HCT116 (cell line): ENCODE measurements at regions not wholly inside any gene's neighbourhood (a gene's known extent, or its start where the extent isn't known, plus 50 kb on each side); places are given as distances from the start of the nearest gene placed in this dataset.

Experiments
- ATAC-seq: fragments of 200-7000 bp; cut with Tn5 transposase; 2 replicates; pipeline ENCODE4 v1.9.1; 2020; ENCODE audit warnings: mild to moderate bottlenecking, moderate library complexity
- BruUV-seq: library from RNA; stranded (reverse); fragments of 400-500 nt; replicated peaks from 2 replicates; lab custom pipeline; 2021; lab: Mats Ljungman, UMichigan
- CTCF ChIA-PET: fragments of 300-600 bp; sonication (Branson Sonifier 250); formaldehyde crosslinking; loops from one replicate; lab custom pipeline; 2021; ENCODE audit warnings: antibody characterized with exemption; lab: Charles Lee
- POLR2A ChIA-PET: fragments of 300-600, 350-600 bp; sonication (Branson Sonifier 250); formaldehyde crosslinking; loops from one replicate; lab custom pipeline; 2021; ENCODE audit warnings: antibody characterized with exemption; lab: Charles Lee
- RAD21 ChIA-PET, 2 experiments: fragments of 300-600 bp; sonication (Branson Sonifier 250); formaldehyde crosslinking; loops; one replicate each; lab custom pipeline; 2023; ENCODE audit warnings: low total read pairs in 2 of 2; ENCODE audit not compliant: uncharacterized antibody in 2 of 2, unreplicated experiment in 2 of 2, low non-redundant PET in 1 of 2; lab: Charles Lee
- DNase-seq: peaks from one replicate; pipeline ENCODE4 v3.0.0-alpha.2; 2010; ENCODE audit warnings: low read depth, low spot score
- H2AFZ ChIP-seq: fragments of 200-600 bp; shearing (Covaris generic), sonication (generic); 2 replicates; pipeline ENCODE4 v1.6.1; 2017; ENCODE audit warnings: low read depth, mixed run types, mixed read lengths, antibody characterized with exemption, low read length; ENCODE audit not compliant: poor library complexity, severe bottlenecking
- H3K27ac ChIP-seq: 2 replicates; pipeline ENCODE4 v1.5.1; 2012; ENCODE audit warnings: low read depth, low read length
- H3K27me3 ChIP-seq: fragments of 200-600 bp; sonication (generic); 2 replicates; pipeline ENCODE4 v1.6.1; 2016; ENCODE audit warnings: mixed run types, low read length, mixed read lengths; ENCODE audit not compliant: insufficient read depth
- H3K36me3 ChIP-seq, 2 experiments: fragments of 200-500 bp in 1 of 2; fragments of 200-600 bp in 1 of 2; sonication (Bioruptor generic) in 1 of 2; sonication (generic) in 1 of 2; 2 replicates each; pipeline versions ENCODE4 v1.5.1 to v1.6.1; 2014 to 2016; ENCODE audit warnings: low read length in 2 of 2, inconsistent platforms in 1 of 2, mixed read lengths in 1 of 2, mixed run types in 1 of 2; ENCODE audit not compliant: insufficient read depth in 2 of 2, control insufficient read depth in 1 of 2
- H3K4me1 ChIP-seq, 2 experiments: fragments of 200-600 bp in 1 of 2; sonication (generic) in 1 of 2; 2 replicates each; pipeline versions ENCODE4 v1.5.1 to v1.6.1; 2012 to 2017; ENCODE audit warnings: low read length in 2 of 2, inconsistent platforms in 1 of 2, mild to moderate bottlenecking in 1 of 2, mixed read lengths in 1 of 2, mixed run types in 1 of 2, moderate library complexity in 1 of 2; ENCODE audit not compliant: insufficient read depth in 2 of 2, control insufficient read depth in 1 of 2
- H3K4me2 ChIP-seq: fragments of 200-600 bp; sonication (generic); 2 replicates; pipeline ENCODE4 v1.6.1; 2017; ENCODE audit warnings: mixed run types, low read length, mixed read lengths
- H3K4me3 ChIP-seq, 2 experiments: fragments of 200-600 bp in 1 of 2; sonication (generic) in 1 of 2; replicated peaks in 1 of 2; 2 replicates each; pipeline ENCODE4 v1.5.1; 2011 to 2016; ENCODE audit warnings: low read length in 2 of 2, control low read depth in 1 of 2, low read depth in 1 of 2, mild to moderate bottlenecking in 1 of 2, mixed read lengths in 1 of 2, mixed run types in 1 of 2
- H3K79me2 ChIP-seq: fragments of 200-600 bp; sonication (generic); 2 replicates; pipeline ENCODE4 v1.6.1; 2017; ENCODE audit warnings: mild to moderate bottlenecking, mixed run types, low read length, moderate library complexity, mixed read lengths; ENCODE audit not compliant: insufficient read depth
- H3K9ac ChIP-seq: fragments of 200-600 bp; sonication (generic); 2 replicates; pipeline ENCODE4 v1.6.1; 2016; ENCODE audit warnings: low read length, mixed read lengths
- H3K9me2 ChIP-seq: fragments of 200-600 bp; sonication (generic), shearing (Covaris generic); 2 replicates; pipeline ENCODE4 v1.6.1; 2017; ENCODE audit warnings: mixed run types, mild to moderate bottlenecking, moderate library complexity; ENCODE audit not compliant: insufficient read depth
- H3K9me3 ChIP-seq, 2 experiments: fragments of 200-500 bp in 1 of 2; fragments of 200-600 bp in 1 of 2; sonication (Bioruptor generic) in 1 of 2; sonication (generic) in 1 of 2; 2 replicates each; pipeline ENCODE4 v1.6.1; 2014 to 2017; ENCODE audit warnings: low read length in 2 of 2, mixed read lengths in 2 of 2, inconsistent platforms in 1 of 2, low read depth in 1 of 2, mild to moderate bottlenecking in 1 of 2, mixed run types in 1 of 2, moderate library complexity in 1 of 2; ENCODE audit not compliant: control insufficient read depth in 1 of 2, insufficient read depth in 1 of 2
- H4K20me1 ChIP-seq: fragments of 200-600 bp; sonication (generic), shearing (Covaris generic); 2 replicates; pipeline ENCODE4 v1.6.1; 2017; ENCODE audit warnings: mixed run types, mild to moderate bottlenecking, moderate library complexity; ENCODE audit not compliant: insufficient read depth
- CBX3 ChIP-seq: IDR thresholded peaks from 2 replicates; pipeline ENCODE4 v1.6.1; 2012; ENCODE audit warnings: low read depth
- CEBPB ChIP-seq: IDR thresholded peaks from 2 replicates; pipeline ENCODE4 v1.6.1; 2012; ENCODE audit warnings: low read depth
- CTCF ChIP-seq, 3 experiments: fragments of 200-600 bp in 1 of 3; sonication (generic) in 1 of 3; IDR thresholded peaks in 2 of 3; conservative IDR thresholded peaks in 1 of 3; 2 replicates each; pipeline ENCODE4 v1.5.1; 2012 to 2017; ENCODE audit warnings: low read depth in 2 of 3, low read length in 2 of 3, antibody characterized with exemption in 1 of 3, borderline replicate concordance in 1 of 3, control low read depth in 1 of 3, mild to moderate bottlenecking in 1 of 3, mixed read lengths in 1 of 3, mixed run types in 1 of 3, moderate library complexity in 1 of 3; ENCODE audit not compliant: insufficient read depth in 1 of 3
- EGR1 ChIP-seq: IDR thresholded peaks from 2 replicates; pipeline ENCODE4 v1.6.1; 2012; ENCODE audit warnings: low read depth
- ELF1 ChIP-seq: IDR thresholded peaks from 2 replicates; pipeline ENCODE4 v1.6.1; 2012; ENCODE audit warnings: low read depth, borderline replicate concordance
- EZH2phosphoT487 ChIP-seq: fragments of 200-600 bp; IDR thresholded peaks from 2 replicates; pipeline ENCODE4 v1.6.1; 2018; ENCODE audit warnings: antibody characterized with exemption, borderline replicate concordance
- FOSL1 ChIP-seq: IDR thresholded peaks from 2 replicates; pipeline ENCODE4 v1.6.1; 2012; ENCODE audit warnings: low read depth
- JUND ChIP-seq: IDR thresholded peaks from 2 replicates; pipeline ENCODE4 v1.6.1; 2012
- POLR2A ChIP-seq: IDR thresholded peaks from 2 replicates; pipeline ENCODE4 v1.7.0; 2011; ENCODE audit warnings: borderline replicate concordance; ENCODE audit not compliant: insufficient read depth, insufficient read length; ENCODE audit errors: extremely low read depth
- POLR2AphosphoS5 ChIP-seq: IDR thresholded peaks from 2 replicates; pipeline ENCODE4 v1.6.1; 2011; ENCODE audit warnings: mild to moderate bottlenecking, low read depth, low read length, moderate library complexity
- RAD21 ChIP-seq: IDR thresholded peaks from 2 replicates; pipeline ENCODE4 v1.6.1; 2012; ENCODE audit warnings: low read depth, mild to moderate bottlenecking
- REST ChIP-seq: IDR thresholded peaks from 2 replicates; pipeline ENCODE4 v1.6.1; 2012; ENCODE audit warnings: low read depth
- SIN3A ChIP-seq: IDR thresholded peaks from 2 replicates; pipeline ENCODE4 v1.6.1; 2012; ENCODE audit warnings: low read depth
- SP1 ChIP-seq: IDR thresholded peaks from 2 replicates; pipeline ENCODE4 v1.6.1; 2012; ENCODE audit warnings: low read depth
- SRF ChIP-seq: IDR thresholded peaks from 2 replicates; pipeline ENCODE4 v1.6.1; 2012; ENCODE audit warnings: low read depth
- YY1 ChIP-seq: IDR thresholded peaks from 2 replicates; pipeline ENCODE4 v1.6.1; 2011; ENCODE audit warnings: low read length, low read depth, moderate library complexity, mild to moderate bottlenecking; ENCODE audit not compliant: insufficient replicate concordance; ENCODE audit errors: extremely low read depth
- ZFX ChIP-seq: fragments of 450-650 bp; IDR thresholded peaks from 2 replicates; pipeline ENCODE4 v1.6.1; 2017
- ZNF274 ChIP-seq: fragments of 200-500 bp; sonication (Bioruptor generic); IDR thresholded peaks from 2 replicates; pipeline ENCODE4 v1.6.1; 2014; ENCODE audit warnings: mild to moderate bottlenecking, low read depth, low read length, inconsistent platforms
- intact Hi-C: fragments of 100-400 bp; cut with micrococcal nuclease; formaldehyde crosslinking; loops from 2 replicates; pipeline ENCODE4 v1.10.0; 2022
- TF ChIP-seq, protein P1 (sequence below): IDR thresholded peaks from 2 replicates; pipeline ENCODE4 v1.6.1; 2012
- TF ChIP-seq, protein P2 (sequence below): IDR thresholded peaks from 2 replicates; pipeline ENCODE4 v1.6.1; 2011; ENCODE audit warnings: mild to moderate bottlenecking, low read length, moderate library complexity; ENCODE audit not compliant: insufficient replicate concordance; ENCODE audit errors: extremely low read depth

DNA sequence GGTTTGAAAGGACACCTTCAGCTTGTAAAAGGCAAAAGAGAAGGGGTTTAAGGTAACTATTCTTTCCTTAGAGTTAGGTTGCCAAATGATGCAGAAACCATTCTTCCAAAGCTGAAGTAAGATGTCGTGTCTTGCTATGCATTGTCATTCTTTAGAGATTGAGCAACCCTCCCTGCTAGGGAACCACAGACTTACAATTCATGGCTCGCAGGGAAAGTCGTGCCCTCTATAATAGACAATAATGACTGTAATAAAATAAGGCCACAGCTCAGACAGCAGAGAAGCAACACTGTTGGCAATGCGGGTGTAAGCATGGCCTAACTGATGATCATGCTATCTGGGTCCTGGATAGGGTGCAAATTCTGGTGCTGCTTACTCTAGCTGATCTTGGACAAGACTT, 129.6 kb upstream of the CDH13 start:
- no peaks in the 10 kb centered on the region for H3K9me3 ChIP-seq
- no peaks in the 10 kb centered on the region for H3K9me2 ChIP-seq
- no peak overlapping the region for H3K4me3 ChIP-seq
- no peak overlapping the region for H3K27ac ChIP-seq
- no peak overlapping the region for H3K9ac ChIP-seq
- no peaks in the 10 kb centered on the region for H3K36me3 ChIP-seq
- POLR2A ChIA-PET: no interaction called here
- H3K27me3 ChIP-seq: peaks cover 21% of the 10 kb centered on the region; the same call in 1 of the 2 replicates
- no peaks in the 10 kb centered on the region for H3K4me1 ChIP-seq
- H2AFZ ChIP-seq: no peak overlapping the region
- no TSS peak for BruUV-seq
- CTCF ChIA-PET: no interaction called here
- TF ChIP-seq RAD21 (no peak), POLR2A (no peak), REST (no peak), CTCF (IDR thresholded peaks at IDR 0.05 in 2 of 3, conservative IDR thresholded peaks at IDR 0.05 in 1 of 3; ENCODE audit: borderline replicate concordance in 1 of 3, insufficient read depth in 1 of 3, low read depth in 2 of 3, low read length in 2 of 3) (no peak), CEBPB (no peak), POLR2AphosphoS5 (no peak), EGR1 (no peak), FOSL1 (no peak), SP1 (no peak), SRF (no peak), EZH2phosphoT487 (no peak), ELF1 (no peak), CBX3 (no peak), JUND (no peak), ZNF274 (no peak), ZFX (no peak), YY1 (no peak), SIN3A (no peak)
- TF ChIP-seq, protein P1, sequence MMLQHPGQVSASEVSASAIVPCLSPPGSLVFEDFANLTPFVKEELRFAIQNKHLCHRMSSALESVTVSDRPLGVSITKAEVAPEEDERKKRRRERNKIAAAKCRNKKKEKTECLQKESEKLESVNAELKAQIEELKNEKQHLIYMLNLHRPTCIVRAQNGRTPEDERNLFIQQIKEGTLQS: no peak
- TF ChIP-seq, protein P2, sequence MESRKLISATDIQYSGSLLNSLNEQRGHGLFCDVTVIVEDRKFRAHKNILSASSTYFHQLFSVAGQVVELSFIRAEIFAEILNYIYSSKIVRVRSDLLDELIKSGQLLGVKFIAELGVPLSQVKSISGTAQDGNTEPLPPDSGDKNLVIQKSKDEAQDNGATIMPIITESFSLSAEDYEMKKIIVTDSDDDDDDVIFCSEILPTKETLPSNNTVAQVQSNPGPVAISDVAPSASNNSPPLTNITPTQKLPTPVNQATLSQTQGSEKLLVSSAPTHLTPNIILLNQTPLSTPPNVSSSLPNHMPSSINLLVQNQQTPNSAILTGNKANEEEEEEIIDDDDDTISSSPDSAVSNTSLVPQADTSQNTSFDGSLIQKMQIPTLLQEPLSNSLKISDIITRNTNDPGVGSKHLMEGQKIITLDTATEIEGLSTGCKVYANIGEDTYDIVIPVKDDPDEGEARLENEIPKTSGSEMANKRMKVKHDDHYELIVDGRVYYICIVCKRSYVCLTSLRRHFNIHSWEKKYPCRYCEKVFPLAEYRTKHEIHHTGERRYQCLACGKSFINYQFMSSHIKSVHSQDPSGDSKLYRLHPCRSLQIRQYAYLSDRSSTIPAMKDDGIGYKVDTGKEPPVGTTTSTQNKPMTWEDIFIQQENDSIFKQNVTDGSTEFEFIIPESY: no peak
- intact Hi-C loops: no loop called here
- no peaks in the 10 kb centered on the region for H4K20me1 ChIP-seq
- no peak overlapping the region for H3K4me2 ChIP-seq
- DNase-seq: no peak
- RAD21 ChIA-PET: no interaction called here
- ATAC-seq: no peak
- no peaks in the 10 kb centered on the region for H3K79me2 ChIP-seq
